Mesenchymal stem cell (in vitro differentiated cells and primary cell): ENCODE measurements at regions not wholly inside any gene's neighbourhood (a gene's known extent, or its start where the extent isn't known, plus 50 kb on each side); places are given as distances from the start of the nearest gene placed in this dataset.

Experiments used
- DNase-seq: peaks from one replicate; pipeline ENCODE4 v3.0.0-alpha.2; 2013
- H2AFZ ChIP-seq: one replicate; pipeline ENCODE4 v1.6.1; 2013; ENCODE audit warnings: low read depth, mild to moderate bottlenecking, control low read depth, inconsistent platforms, low read length, moderate library complexity
- H2AK5ac ChIP-seq: 2 replicates; pipeline ENCODE4 v1.6.1; 2013; ENCODE audit warnings: low read length, moderate library complexity, mild to moderate bottlenecking, inconsistent platforms; ENCODE audit not compliant: severe bottlenecking
- H2BK120ac ChIP-seq: one replicate; pipeline ENCODE4 v1.6.1; 2013; ENCODE audit warnings: low read depth, mild to moderate bottlenecking, inconsistent platforms, low read length, moderate library complexity
- H2BK12ac ChIP-seq, 2 experiments: one replicate each; pipeline ENCODE4 v1.6.1; 2013; ENCODE audit warnings: inconsistent platforms in 2 of 2, low read length in 2 of 2, mild to moderate bottlenecking in 2 of 2, moderate library complexity in 2 of 2, control low read depth in 1 of 2
- H2BK15ac ChIP-seq: one replicate; pipeline ENCODE4 v1.6.1; 2013; ENCODE audit warnings: mild to moderate bottlenecking, low read depth, inconsistent platforms; ENCODE audit not compliant: poor library complexity, severe bottlenecking
- H2BK5ac ChIP-seq: 2 replicates; pipeline ENCODE4 v1.6.1; 2013; ENCODE audit warnings: low read depth, mild to moderate bottlenecking, low read length, control low read depth, inconsistent platforms; ENCODE audit not compliant: poor library complexity, severe bottlenecking
- H3K14ac ChIP-seq, 2 experiments: one replicate each; pipeline ENCODE4 v1.6.1; 2013; ENCODE audit warnings: inconsistent platforms in 2 of 2, low read length in 2 of 2, control low read depth in 1 of 2, mild to moderate bottlenecking in 1 of 2, moderate library complexity in 1 of 2
- H3K18ac ChIP-seq, 2 experiments: one replicate each; pipeline ENCODE4 v1.6.1; 2013; ENCODE audit warnings: inconsistent platforms in 2 of 2, low read length in 2 of 2, control low read depth in 1 of 2, low read depth in 1 of 2, mild to moderate bottlenecking in 1 of 2
- H3K23ac ChIP-seq, 2 experiments: one replicate each; pipeline ENCODE4 v1.6.1; 2013; ENCODE audit warnings: inconsistent platforms in 2 of 2, low read length in 2 of 2, mild to moderate bottlenecking in 2 of 2, moderate library complexity in 2 of 2, control low read depth in 1 of 2
- H3K27ac ChIP-seq: 2 replicates; pipeline ENCODE4 v1.5.1; 2013; ENCODE audit warnings: mild to moderate bottlenecking, moderate library complexity, low read length, control low read depth, inconsistent platforms; ENCODE audit not compliant: poor library complexity, severe bottlenecking
- H3K27me3 ChIP-seq, 2 experiments: 2 replicates each; pipeline versions ENCODE4 v1.6.1 to v1.7.0; 2013; ENCODE audit warnings: low read length in 2 of 2, mild to moderate bottlenecking in 2 of 2, moderate library complexity in 2 of 2, control low read depth in 1 of 2, inconsistent platforms in 1 of 2; ENCODE audit not compliant: control insufficient read depth in 1 of 2, insufficient read depth in 1 of 2
- H3K36me3 ChIP-seq, 2 experiments: 2 replicates each; pipeline versions ENCODE4 v1.6.1 to v1.7.0; 2013; ENCODE audit warnings: low read length in 2 of 2, control low read depth in 1 of 2, inconsistent platforms in 1 of 2, low read depth in 1 of 2, mild to moderate bottlenecking in 1 of 2; ENCODE audit not compliant: insufficient read depth in 2 of 2, control insufficient read depth in 1 of 2
- H3K4ac ChIP-seq, 2 experiments: one replicate each; pipeline ENCODE4 v1.6.1; 2013; ENCODE audit warnings: inconsistent platforms in 2 of 2, low read length in 2 of 2, mild to moderate bottlenecking in 2 of 2, moderate library complexity in 2 of 2, control low read depth in 1 of 2, low read depth in 1 of 2
- H3K4me1 ChIP-seq: 2 replicates; pipeline ENCODE4 v1.6.1; 2013; ENCODE audit warnings: low read depth, low read length, control low read depth; ENCODE audit not compliant: control insufficient read depth, insufficient read depth
- H3K4me2 ChIP-seq: 2 replicates; pipeline ENCODE4 v1.6.1; 2013; ENCODE audit warnings: low read length, mild to moderate bottlenecking, inconsistent platforms; ENCODE audit not compliant: poor library complexity, severe bottlenecking
- H3K4me3 ChIP-seq, 2 experiments: 2 replicates each; pipeline versions ENCODE4 v1.5.1 to v1.7.0; 2013; ENCODE audit warnings: low read length in 2 of 2, mild to moderate bottlenecking in 2 of 2, control low read depth in 1 of 2, low read depth in 1 of 2; ENCODE audit not compliant: insufficient read depth in 1 of 2
- H3K79me1 ChIP-seq: replicated peaks from 2 replicates; pipeline ENCODE4 v1.6.1; 2013; ENCODE audit warnings: mild to moderate bottlenecking, control low read depth, low read length, inconsistent platforms; ENCODE audit not compliant: poor library complexity, severe bottlenecking
- H3K9ac ChIP-seq: 2 replicates; pipeline ENCODE4 v1.7.0; 2013; ENCODE audit warnings: mild to moderate bottlenecking, low read length, moderate library complexity
- H3K9me3 ChIP-seq: 2 replicates; pipeline ENCODE4 v1.7.0; 2013; ENCODE audit warnings: mild to moderate bottlenecking, low read length; ENCODE audit not compliant: control insufficient read depth
- H4K8ac ChIP-seq: one replicate; pipeline ENCODE4 v1.6.1; 2013; ENCODE audit warnings: inconsistent platforms, mild to moderate bottlenecking, low read length, moderate library complexity
- H4K91ac ChIP-seq: one replicate; pipeline ENCODE4 v1.6.1; 2013; ENCODE audit warnings: mild to moderate bottlenecking, low read length, inconsistent platforms
- WGBS: methylation state at CpG from one replicate; pipeline ENCODE4 v1.1.7; 2013; ENCODE audit warnings: mixed read lengths; 5-methylcytosine and 5-hydroxymethylcytosine counted together

DNA sequence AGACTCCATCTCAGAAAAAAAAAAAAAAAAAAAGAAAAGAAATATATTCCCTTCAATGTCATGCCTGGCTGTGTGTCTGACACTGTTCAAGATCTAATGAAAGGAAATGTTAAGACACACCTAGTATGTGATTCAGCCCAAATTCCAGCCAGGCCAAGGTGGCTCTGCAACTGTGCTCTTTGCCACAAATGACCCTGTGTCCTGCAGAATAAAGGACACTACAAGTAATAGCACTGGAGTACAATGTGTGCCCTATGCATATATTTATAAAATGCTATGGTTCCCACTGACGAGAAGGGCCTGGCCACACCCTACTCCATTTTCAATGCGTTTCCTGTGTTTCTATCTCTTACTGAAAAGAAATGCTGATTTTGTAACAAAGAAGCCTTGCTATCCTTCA lies 98.0 kb upstream of the SORBS2 start:
- Histone ChIP-seq H3K27me3 (no peaks in the 10 kb centered on the region), H3K14ac (no peak overlapping the region), H3K4me1 (peaks cover 2% of the 10 kb centered on the region), H3K79me1 (no peaks in the 10 kb centered on the region), H2BK5ac (no peak overlapping the region), H3K4me2 (no peak overlapping the region), H4K8ac (no peak overlapping the region), H3K23ac (no peak overlapping the region), H2BK120ac (no peak overlapping the region), H2AFZ (no peak overlapping the region), H3K9ac (no peak overlapping the region), H2BK12ac (no peak overlapping the region), H2BK15ac (no peak overlapping the region), H2AK5ac (no peak overlapping the region), H3K27ac (no peak overlapping the region), H4K91ac (peak overlapping the region; percentile 50), H3K36me3 (no peaks in the 10 kb centered on the region), H3K4me3 (no peak overlapping the region), H3K4ac (no peak overlapping the region), H3K9me3 (no peaks in the 10 kb centered on the region), H3K18ac (no peak overlapping the region)
- WGBS: 94% methylated on average over 2 of the region's 2 CpGs
- DNase-seq: no peak

DNA sequence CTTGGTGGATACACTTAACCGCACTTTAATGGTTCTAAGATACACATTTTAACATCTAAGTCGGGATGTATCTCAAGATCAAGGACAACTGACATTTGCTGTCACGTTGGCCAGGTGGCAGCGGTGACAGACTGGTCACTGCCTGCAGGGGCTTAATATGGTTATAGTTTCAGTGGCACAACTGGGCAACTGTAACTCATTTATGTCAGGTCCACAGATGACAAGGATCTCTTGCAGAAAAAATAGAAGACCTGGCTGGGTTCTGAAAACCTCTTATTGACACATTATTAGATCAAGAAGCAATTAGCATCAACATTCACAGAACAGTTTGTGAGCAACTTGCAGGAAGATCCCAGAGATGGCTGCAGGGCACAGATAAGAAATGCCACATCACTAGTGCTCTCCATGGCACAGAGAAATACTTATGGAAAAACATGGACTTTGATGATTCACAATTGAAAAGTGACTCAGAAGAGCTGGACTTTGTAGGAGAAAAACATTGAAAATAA lies 99.6 kb upstream of the SORBS2 start:
- no peak overlapping the region for H3K4me2 ChIP-seq
- H3K9me3 ChIP-seq: no peaks in the 10 kb centered on the region
- no peak overlapping the region for H2BK120ac ChIP-seq
- no peak overlapping the region for H3K9ac ChIP-seq
- H3K4ac ChIP-seq: no peak overlapping the region
- no peak overlapping the region for H3K14ac ChIP-seq
- no peak overlapping the region for H2BK15ac ChIP-seq
- H2AK5ac ChIP-seq: no peak overlapping the region
- no peak overlapping the region for H3K18ac ChIP-seq
- H3K79me1 ChIP-seq: no peaks in the 10 kb centered on the region
- no peak overlapping the region for H4K91ac ChIP-seq
- no peak overlapping the region for H4K8ac ChIP-seq
- H3K23ac ChIP-seq: no peak overlapping the region
- peaks cover 2% of the 10 kb centered on the region for H3K4me1 ChIP-seq
- no peaks in the 10 kb centered on the region for H3K36me3 ChIP-seq
- no peak overlapping the region for H3K4me3 ChIP-seq
- no peak overlapping the region for H2BK5ac ChIP-seq
- H3K27me3 ChIP-seq: no peaks in the 10 kb centered on the region
- H3K27ac ChIP-seq: no peak overlapping the region
- DNase-seq: no peak
- WGBS: 98% methylated on average over 4 of the region's 4 CpGs
- H2BK12ac ChIP-seq: no peak overlapping the region
- no peak overlapping the region for H2AFZ ChIP-seq

DNA sequence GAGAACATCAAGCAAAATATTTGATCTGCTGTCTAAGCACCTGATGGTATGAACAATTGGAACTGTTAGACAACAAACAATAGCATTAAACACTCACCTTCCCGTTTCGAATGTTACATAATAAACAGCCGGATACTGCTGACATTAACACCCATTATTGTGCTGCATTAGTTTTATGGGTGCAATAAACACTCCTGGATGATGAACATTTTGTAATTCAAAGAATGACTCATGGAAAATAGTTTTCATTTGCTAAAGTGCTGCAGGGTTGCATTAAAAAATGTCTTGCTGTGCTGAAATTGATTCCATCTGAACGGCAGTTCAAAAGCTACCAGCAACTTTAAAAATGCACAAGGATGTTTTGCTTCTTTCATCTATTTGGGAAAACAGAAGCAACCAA lies 100.8 kb upstream of the SORBS2 start:
- Histone ChIP-seq H3K18ac (no peak overlapping the region), H3K23ac (no peak overlapping the region), H3K4me1 (peaks cover 2% of the 10 kb centered on the region), H4K8ac (no peak overlapping the region), H2BK15ac (no peak overlapping the region), H3K27ac (no peak overlapping the region), H2BK5ac (no peak overlapping the region), H3K4me3 (no peak overlapping the region), H3K4ac (no peak overlapping the region), H3K79me1 (no peaks in the 10 kb centered on the region), H2AFZ (no peak overlapping the region), H2BK12ac (no peak overlapping the region), H2AK5ac (no peak overlapping the region), H3K36me3 (no peaks in the 10 kb centered on the region), H3K14ac (no peak overlapping the region), H3K27me3 (no peaks in the 10 kb centered on the region), H3K9ac (no peak overlapping the region), H3K4me2 (no peak overlapping the region), H4K91ac (no peak overlapping the region), H2BK120ac (no peak overlapping the region), H3K9me3 (no peaks in the 10 kb centered on the region)
- no peak for DNase-seq
- 100% methylated on average over 1 of the region's 4 CpGs for WGBS

DNA sequence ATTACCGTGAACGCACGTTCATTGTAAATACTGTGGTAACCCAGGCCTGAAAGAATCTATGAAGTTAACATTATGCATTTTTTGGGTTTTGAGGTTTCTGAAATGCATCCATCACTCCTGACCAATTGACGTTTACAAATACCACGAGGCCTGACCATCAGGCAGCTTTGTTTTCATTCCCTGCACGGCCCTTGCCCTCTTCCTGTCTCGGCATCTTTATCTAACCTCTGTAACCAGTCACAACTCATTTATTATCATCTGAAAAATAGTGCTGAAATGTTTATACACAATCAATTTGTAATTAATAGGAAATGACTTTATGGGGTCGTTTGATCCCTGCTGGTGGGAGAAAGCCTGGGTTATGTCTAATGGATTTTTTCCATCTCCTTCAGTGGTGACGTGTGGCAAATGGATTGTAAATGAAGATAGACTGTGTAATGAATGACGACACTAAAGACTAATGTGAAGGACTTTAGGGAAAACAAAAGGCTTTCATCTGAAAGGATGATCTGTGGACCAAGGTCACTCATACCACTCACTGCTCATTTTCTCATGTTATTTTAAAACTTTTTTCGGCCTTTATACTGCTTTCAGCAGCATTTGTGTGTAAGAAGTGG lies 102.7 kb upstream of the SORBS2 start:
- peak overlapping the region; percentile 14 for H3K4me2 ChIP-seq
- H4K8ac ChIP-seq: no peak overlapping the region
- no peak overlapping the region for H2AK5ac ChIP-seq
- no peak overlapping the region for H3K14ac ChIP-seq
- no peak overlapping the region for H4K91ac ChIP-seq
- H2BK120ac ChIP-seq: no peak overlapping the region
- H3K4ac ChIP-seq: no peak overlapping the region
- H3K4me1 ChIP-seq: peaks cover 2% of the 10 kb centered on the region
- no peaks in the 10 kb centered on the region for H3K9me3 ChIP-seq
- peak; percentile 88 for DNase-seq
- peak overlapping the region; percentile 28 for H3K27ac ChIP-seq
- H3K9ac ChIP-seq: no peak overlapping the region
- H2AFZ ChIP-seq: no peak overlapping the region
- no peak overlapping the region for H2BK12ac ChIP-seq
- no peak overlapping the region for H3K4me3 ChIP-seq
- H2BK15ac ChIP-seq: no peak overlapping the region
- 4% methylated on average over 9 of the region's 11 CpGs for WGBS
- H2BK5ac ChIP-seq: no peak overlapping the region
- H3K23ac ChIP-seq: no peak overlapping the region
- no peak overlapping the region for H3K18ac ChIP-seq
- H3K79me1 ChIP-seq: no peaks in the 10 kb centered on the region
- H3K36me3 ChIP-seq: no peaks in the 10 kb centered on the region
- H3K27me3 ChIP-seq: no peaks in the 10 kb centered on the region
